K562 (cell line): ENCODE measurements at regions not wholly inside any gene's neighbourhood (a gene's known extent, or its start where the extent isn't known, plus 50 kb on each side); places are given as distances from the start of the nearest gene placed in this dataset.

ENCODE experiments used
- ATAC-seq: fragments of 200-7000 bp; cut with Tn5 transposase; 3 replicates; pipeline ENCODE4 v1.9.1; 2020; ENCODE audit warnings: moderate library complexity
- BruUV-seq: library from RNA; stranded (reverse); fragments of 400-500 nt; replicated peaks from 2 replicates; lab custom pipeline; 2021; lab: Mats Ljungman, UMichigan
- CTCF ChIA-PET: fragments of 300-600 bp; formaldehyde crosslinking; extraction: SDS; loops from one replicate; lab custom pipeline; 2021; ENCODE audit warnings: low intra/inter-chr PET ratio; lab: Yijun Ruan, JAX
- POLR2A ChIA-PET: fragments of 300-600, 350-650 bp; sonication (Branson Sonifier 250); formaldehyde crosslinking; extraction: SDS; loops from one replicate; lab custom pipeline; 2021; ENCODE audit warnings: antibody characterized with exemption, inconsistent platforms; lab: Yijun Ruan, JAX
- DNase-seq, 4 experiments: peaks; one replicate each; pipeline versions ENCODE4 v3.0.0 to v3.0.0-alpha.2; 2011 to 2018; ENCODE audit warnings: low spot score in 3 of 4, mixed read lengths in 3 of 4; ENCODE audit errors: extremely low read depth in 1 of 4
- FAIRE-seq: peaks from 2 replicates; lab custom pipeline; 2011; peaks lifted over from hg19 to GRCh38; lab: Jason Lieb, UNC
- H2AFZ ChIP-seq: 2 replicates; pipeline ENCODE4 v1.6.0; 2011; ENCODE audit warnings: low read depth, low read length, control low read depth, inconsistent platforms
- H3K27ac ChIP-seq: fragments of 200-600 bp; 3 replicates; pipeline ENCODE4 v1.8.0; 2011; ENCODE audit warnings: low read depth, mild to moderate bottlenecking, control low read depth, inconsistent platforms, low read length, moderate library complexity, mixed read lengths; ENCODE audit errors: extremely low read depth
- H3K27me3 ChIP-seq, 2 experiments: fragments of 300-600 bp in 1 of 2; 2 replicates in 1 of 2; 3 replicates in 1 of 2; pipeline versions ENCODE4 v1.6.0 to v1.8.0; 2011; ENCODE audit warnings: inconsistent platforms in 2 of 2, low read length in 2 of 2, mild to moderate bottlenecking in 1 of 2, mixed read lengths in 1 of 2, moderate library complexity in 1 of 2; ENCODE audit not compliant: control insufficient read depth in 2 of 2, insufficient read depth in 2 of 2
- H3K36me3 ChIP-seq: fragments of 300-600 bp; 3 replicates; pipeline ENCODE4 v1.8.0; 2011; ENCODE audit warnings: mild to moderate bottlenecking, low read length, inconsistent platforms; ENCODE audit not compliant: control insufficient read depth, insufficient read depth
- H3K4me1 ChIP-seq, 2 experiments: fragments of 200-600 bp in 1 of 2; replicated peaks in 1 of 2; 2 replicates in 1 of 2; 3 replicates in 1 of 2; pipeline versions ENCODE4 v1.5.1 to v1.8.0; 2011; ENCODE audit warnings: inconsistent platforms in 2 of 2, low read length in 2 of 2, mild to moderate bottlenecking in 1 of 2, mixed read lengths in 1 of 2, moderate library complexity in 1 of 2; ENCODE audit not compliant: control insufficient read depth in 2 of 2, insufficient read depth in 2 of 2
- H3K4me2 ChIP-seq: 2 replicates; pipeline ENCODE4 v1.6.1; 2011; ENCODE audit warnings: low read length, control low read depth, inconsistent platforms, mixed read lengths; ENCODE audit not compliant: insufficient read depth
- H3K4me3 ChIP-seq: fragments of 200-600 bp; sonication (generic), shearing (Covaris generic); 2 replicates; pipeline ENCODE4 v1.5.1; 2016; ENCODE audit warnings: control low read depth, inconsistent platforms
- H3K79me2 ChIP-seq: fragments of 200-600 bp; 3 replicates; pipeline ENCODE4 v1.8.0; 2011; ENCODE audit warnings: low read length, inconsistent platforms; ENCODE audit not compliant: control insufficient read depth, insufficient read depth
- H3K9ac ChIP-seq, 2 experiments: 2 replicates each; pipeline versions ENCODE4 v1.6.0 to v1.6.1; 2011; ENCODE audit warnings: low read depth in 2 of 2, low read length in 2 of 2, control low read depth in 1 of 2, inconsistent platforms in 1 of 2, mild to moderate bottlenecking in 1 of 2, mixed read lengths in 1 of 2; ENCODE audit not compliant: insufficient read depth in 1 of 2
- H3K9me1 ChIP-seq: one replicate; pipeline ENCODE4 v1.6.0; 2011; ENCODE audit warnings: inconsistent platforms, mild to moderate bottlenecking, low read length, moderate library complexity; ENCODE audit not compliant: control insufficient read depth, insufficient read depth
- H3K9me3 ChIP-seq: replicated peaks from 2 replicates; pipeline ENCODE4 v1.5.1; 2011; ENCODE audit warnings: low read depth, low read length, inconsistent platforms; ENCODE audit not compliant: control insufficient read depth, insufficient read depth
- H4K20me1 ChIP-seq: replicated peaks from 2 replicates; pipeline ENCODE4 v1.6.1; 2011; ENCODE audit warnings: low read length, inconsistent platforms, mixed read lengths; ENCODE audit not compliant: control insufficient read depth, insufficient read depth
- HDAC8 ChIP-seq: fragments of 450-650 bp; IDR thresholded peaks from 2 replicates; pipeline ENCODE4 v1.6.1; 2016; ENCODE audit warnings: mild to moderate bottlenecking, missing genetic modification characterization, moderate library complexity, missing compliant biosample characterization
- PCBP1 ChIP-seq: fragments of 200-400 bp; formaldehyde crosslinking; IDR thresholded peaks from 2 replicates; pipeline ENCODE4 v1.6.1; 2018; ENCODE audit warnings: mild to moderate bottlenecking, low read depth, low read length; ENCODE audit not compliant: poor library complexity, severe bottlenecking
- POLR2H ChIP-seq: IDR thresholded peaks from 2 replicates; pipeline ENCODE4 v1.6.1; 2016; ENCODE audit warnings: missing genetic modification characterization, low read depth, mild to moderate bottlenecking, control low read depth, missing compliant biosample characterization, moderate library complexity
- TRIM24 ChIP-seq, 2 experiments: fragments of 450-650 bp; IDR thresholded peaks; 2 replicates each; pipeline ENCODE4 v1.6.1; 2016
- ZNF609 ChIP-seq: sonication (generic); formaldehyde crosslinking; IDR thresholded peaks from 2 replicates; pipeline ENCODE4 v1.8.1; 2023; ENCODE audit warnings: missing genetic modification reagents, mild to moderate bottlenecking, borderline replicate concordance
- WGBS: fragments of 100-300 bp; shearing (Covaris generic); methylation state at CpG from one replicate; pipeline ENCODE4 v1.1.6; 2016; ENCODE audit warnings: low coverage, mixed read lengths; ENCODE audit not compliant: insufficient coverage; ENCODE audit errors: missing lambda C conversion rate; 5-methylcytosine and 5-hydroxymethylcytosine counted together
- in situ Hi-C: fragments of 300-500 bp; cut with MboI; formaldehyde crosslinking; loops from 4 replicates; pipeline ENCODE4 v1.15.0; 2018; ENCODE audit warnings: inconsistent platforms, mixed read lengths
- intact Hi-C: fragments of 100-400 bp; cut with micrococcal nuclease; formaldehyde crosslinking; loops from 2 replicates; pipeline ENCODE4 v1.14.2; 2022
- TF ChIP-seq, protein P1 (sequence below): fragments of 250-450 bp; sonication (Bioruptor Pico); IDR thresholded peaks from 2 replicates; pipeline ENCODE4 v1.4.0; 2020; ENCODE audit warnings: mild to moderate bottlenecking, moderate library complexity, borderline replicate concordance
- TF ChIP-seq, protein P2 (sequence below): fragments of 150-350 bp; IDR thresholded peaks from 2 replicates; pipeline ENCODE4 v1.6.1; 2014; ENCODE audit warnings: low read depth, mild to moderate bottlenecking, low read length, borderline replicate concordance

DNA sequence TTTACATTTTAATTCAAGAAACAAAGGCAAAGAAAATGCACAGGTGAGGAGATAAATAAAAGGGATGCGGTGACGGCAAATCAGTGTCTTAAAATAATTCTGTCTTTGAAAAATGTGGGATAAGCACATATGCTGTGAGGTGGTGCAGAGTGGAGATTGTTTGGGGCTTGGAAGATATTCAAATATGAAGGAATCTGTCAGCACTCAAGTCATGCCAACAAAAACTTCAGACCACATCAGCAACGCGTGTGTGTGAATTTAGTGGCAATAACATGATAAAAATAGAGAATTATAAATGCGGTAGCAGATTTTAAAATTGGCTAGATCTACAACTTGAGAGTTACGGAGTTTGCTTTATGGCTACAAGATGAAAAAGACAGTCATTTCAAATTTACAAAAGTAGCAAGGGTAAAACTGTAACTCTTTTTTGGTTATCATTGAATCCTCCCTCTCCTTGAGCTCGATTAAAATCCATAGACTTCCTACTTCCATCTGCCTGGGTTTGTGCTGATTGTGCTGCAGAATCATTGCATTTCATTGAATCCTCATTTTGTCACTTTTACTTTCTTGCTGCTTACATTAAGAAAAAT is 71.5 kb upstream of the VCX2 start (continued):
- TF ChIP-seq, protein P1, sequence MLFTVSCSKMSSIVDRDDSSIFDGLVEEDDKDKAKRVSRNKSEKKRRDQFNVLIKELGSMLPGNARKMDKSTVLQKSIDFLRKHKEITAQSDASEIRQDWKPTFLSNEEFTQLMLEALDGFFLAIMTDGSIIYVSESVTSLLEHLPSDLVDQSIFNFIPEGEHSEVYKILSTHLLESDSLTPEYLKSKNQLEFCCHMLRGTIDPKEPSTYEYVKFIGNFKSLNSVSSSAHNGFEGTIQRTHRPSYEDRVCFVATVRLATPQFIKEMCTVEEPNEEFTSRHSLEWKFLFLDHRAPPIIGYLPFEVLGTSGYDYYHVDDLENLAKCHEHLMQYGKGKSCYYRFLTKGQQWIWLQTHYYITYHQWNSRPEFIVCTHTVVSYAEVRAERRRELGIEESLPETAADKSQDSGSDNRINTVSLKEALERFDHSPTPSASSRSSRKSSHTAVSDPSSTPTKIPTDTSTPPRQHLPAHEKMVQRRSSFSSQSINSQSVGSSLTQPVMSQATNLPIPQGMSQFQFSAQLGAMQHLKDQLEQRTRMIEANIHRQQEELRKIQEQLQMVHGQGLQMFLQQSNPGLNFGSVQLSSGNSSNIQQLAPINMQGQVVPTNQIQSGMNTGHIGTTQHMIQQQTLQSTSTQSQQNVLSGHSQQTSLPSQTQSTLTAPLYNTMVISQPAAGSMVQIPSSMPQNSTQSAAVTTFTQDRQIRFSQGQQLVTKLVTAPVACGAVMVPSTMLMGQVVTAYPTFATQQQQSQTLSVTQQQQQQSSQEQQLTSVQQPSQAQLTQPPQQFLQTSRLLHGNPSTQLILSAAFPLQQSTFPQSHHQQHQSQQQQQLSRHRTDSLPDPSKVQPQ (CRISPR knock-in tag): no peak

DNA sequence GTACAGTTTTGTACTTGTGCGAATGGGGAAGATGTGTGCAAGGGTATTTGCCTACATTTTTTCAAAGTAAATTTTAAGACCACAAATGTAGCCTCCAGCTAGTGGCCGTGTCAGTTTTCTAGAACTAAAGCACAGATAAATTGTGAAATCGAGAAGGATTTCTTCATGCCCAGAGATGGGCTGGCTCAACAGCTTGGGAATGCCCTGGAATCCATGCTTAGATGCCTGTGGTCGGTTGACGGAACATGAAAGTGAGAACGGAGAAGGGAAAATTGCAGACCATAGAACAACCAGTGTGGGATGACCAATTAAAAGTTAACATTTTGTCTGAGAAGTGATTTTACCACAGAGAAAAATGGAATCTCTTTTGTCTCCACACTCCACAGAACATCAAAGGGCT is 73.2 kb upstream of the VCX2 start:
- ChIA-PET POLR2A (no interaction called here), CTCF (no interaction called here)
- BruUV-seq: no TSS peak
- no peak overlapping the region for H2AFZ ChIP-seq
- no peak overlapping the region for H3K9ac ChIP-seq
- no peak overlapping the region for H3K4me3 ChIP-seq
- DNase-seq (no peak), ATAC-seq (no peak), FAIRE-seq (no peak)
- H3K9me3 ChIP-seq: no peaks in the 10 kb centered on the region
- no peak overlapping the region for H3K27ac ChIP-seq
- H3K79me2 ChIP-seq: no peaks in the 10 kb centered on the region
- no peaks in the 10 kb centered on the region for H3K9me1 ChIP-seq
- no peaks in the 10 kb centered on the region for H3K36me3 ChIP-seq
- no peaks in the 10 kb centered on the region for H3K4me1 ChIP-seq
- H3K27me3 ChIP-seq: no peaks in the 10 kb centered on the region
- intact Hi-C loops (no loop called here), in situ Hi-C loops (no loop called here)
- no peaks in the 10 kb centered on the region for H4K20me1 ChIP-seq
- H3K4me2 ChIP-seq: no peak overlapping the region
- WGBS: 5% methylated on average over 6 of the region's 6 CpGs
- TF ChIP-seq PCBP1 (no peak), HDAC8 (tag) (no peak), TRIM24 (IDR thresholded peaks at IDR 0.05) (no peak), POLR2H (tag) (no peak), ZNF609 (CRISPR knock-in tag) (no peak)
- TF ChIP-seq, protein P2, sequence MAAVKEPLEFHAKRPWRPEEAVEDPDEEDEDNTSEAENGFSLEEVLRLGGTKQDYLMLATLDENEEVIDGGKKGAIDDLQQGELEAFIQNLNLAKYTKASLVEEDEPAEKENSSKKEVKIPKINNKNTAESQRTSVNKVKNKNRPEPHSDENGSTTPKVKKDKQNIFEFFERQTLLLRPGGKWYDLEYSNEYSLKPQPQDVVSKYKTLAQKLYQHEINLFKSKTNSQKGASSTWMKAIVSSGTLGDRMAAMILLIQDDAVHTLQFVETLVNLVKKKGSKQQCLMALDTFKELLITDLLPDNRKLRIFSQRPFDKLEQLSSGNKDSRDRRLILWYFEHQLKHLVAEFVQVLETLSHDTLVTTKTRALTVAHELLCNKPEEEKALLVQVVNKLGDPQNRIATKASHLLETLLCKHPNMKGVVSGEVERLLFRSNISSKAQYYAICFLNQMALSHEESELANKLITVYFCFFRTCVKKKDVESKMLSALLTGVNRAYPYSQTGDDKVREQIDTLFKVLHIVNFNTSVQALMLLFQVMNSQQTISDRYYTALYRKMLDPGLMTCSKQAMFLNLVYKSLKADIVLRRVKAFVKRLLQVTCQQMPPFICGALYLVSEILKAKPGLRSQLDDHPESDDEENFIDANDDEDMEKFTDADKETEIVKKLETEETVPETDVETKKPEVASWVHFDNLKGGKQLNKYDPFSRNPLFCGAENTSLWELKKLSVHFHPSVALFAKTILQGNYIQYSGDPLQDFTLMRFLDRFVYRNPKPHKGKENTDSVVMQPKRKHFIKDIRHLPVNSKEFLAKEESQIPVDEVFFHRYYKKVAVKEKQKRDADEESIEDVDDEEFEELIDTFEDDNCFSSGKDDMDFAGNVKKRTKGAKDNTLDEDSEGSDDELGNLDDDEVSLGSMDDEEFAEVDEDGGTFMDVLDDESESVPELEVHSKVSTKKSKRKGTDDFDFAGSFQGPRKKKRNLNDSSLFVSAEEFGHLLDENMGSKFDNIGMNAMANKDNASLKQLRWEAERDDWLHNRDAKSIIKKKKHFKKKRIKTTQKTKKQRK: no peak
